Type B pancreatic cell (in vitro differentiated cells): ENCODE measurements at regions not wholly inside any gene's neighbourhood (a gene's known extent, or its start where the extent isn't known, plus 50 kb on each side); places are given as distances from the start of the nearest gene placed in this dataset.

Experiments
- DNase-seq: peaks from one replicate; pipeline ENCODE4 v3.0.0; 2021; ENCODE audit warnings: mixed read lengths; ENCODE audit not compliant: unreplicated experiment; ENCODE audit errors: extremely low spot score
- H3K27ac Mint-ChIP-seq: 2 replicates; pipeline ENCODE4 v1.8.0; 2021; ENCODE audit warnings: mild to moderate bottlenecking, mixed read lengths
- H3K27me3 Mint-ChIP-seq: 2 replicates; pipeline ENCODE4 v1.8.0; 2021; ENCODE audit warnings: mixed read lengths
- H3K36me3 Mint-ChIP-seq: 2 replicates; pipeline ENCODE4 v1.8.0; 2021; ENCODE audit warnings: mixed read lengths
- H3K4me1 Mint-ChIP-seq: one replicate; pipeline ENCODE4 v1.8.0; 2021; ENCODE audit warnings: mixed read lengths; ENCODE audit not compliant: unreplicated experiment
- H3K4me3 Mint-ChIP-seq: 2 replicates; pipeline ENCODE4 v1.8.0; 2021; ENCODE audit warnings: mild to moderate bottlenecking, mixed read lengths
- H3K9me3 Mint-ChIP-seq: 2 replicates; pipeline ENCODE4 v1.8.0; 2021; ENCODE audit warnings: mixed read lengths
- TF ChIP-seq, protein P1 (sequence below): fragments of 200-600 bp; sonication (generic); conservative IDR thresholded peaks from 2 replicates; pipeline ENCODE4 v1.5.0; 2021; ENCODE audit warnings: antibody characterized with exemption, mild to moderate bottlenecking

- TF ChIP-seq, protein P1, sequence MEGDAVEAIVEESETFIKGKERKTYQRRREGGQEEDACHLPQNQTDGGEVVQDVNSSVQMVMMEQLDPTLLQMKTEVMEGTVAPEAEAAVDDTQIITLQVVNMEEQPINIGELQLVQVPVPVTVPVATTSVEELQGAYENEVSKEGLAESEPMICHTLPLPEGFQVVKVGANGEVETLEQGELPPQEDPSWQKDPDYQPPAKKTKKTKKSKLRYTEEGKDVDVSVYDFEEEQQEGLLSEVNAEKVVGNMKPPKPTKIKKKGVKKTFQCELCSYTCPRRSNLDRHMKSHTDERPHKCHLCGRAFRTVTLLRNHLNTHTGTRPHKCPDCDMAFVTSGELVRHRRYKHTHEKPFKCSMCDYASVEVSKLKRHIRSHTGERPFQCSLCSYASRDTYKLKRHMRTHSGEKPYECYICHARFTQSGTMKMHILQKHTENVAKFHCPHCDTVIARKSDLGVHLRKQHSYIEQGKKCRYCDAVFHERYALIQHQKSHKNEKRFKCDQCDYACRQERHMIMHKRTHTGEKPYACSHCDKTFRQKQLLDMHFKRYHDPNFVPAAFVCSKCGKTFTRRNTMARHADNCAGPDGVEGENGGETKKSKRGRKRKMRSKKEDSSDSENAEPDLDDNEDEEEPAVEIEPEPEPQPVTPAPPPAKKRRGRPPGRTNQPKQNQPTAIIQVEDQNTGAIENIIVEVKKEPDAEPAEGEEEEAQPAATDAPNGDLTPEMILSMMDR: no peak
- no peaks in the 10 kb centered on the region for H3K27me3 Mint-ChIP-seq
- peaks cover 33% of the 10 kb centered on the region for H3K4me1 Mint-ChIP-seq
- peaks cover 14% of the 10 kb centered on the region for H3K9me3 Mint-ChIP-seq
- no peak overlapping the region for H3K27ac Mint-ChIP-seq
- H3K36me3 Mint-ChIP-seq: no peaks in the 10 kb centered on the region
- H3K4me3 Mint-ChIP-seq: no peak overlapping the region
- no peak for DNase-seq
Observed at GRCh38 chr2:234671716-234672115, 174.8 kb upstream of the ARL4C start.

- Mint-ChIP-seq H3K36me3 (no peaks in the 10 kb centered on the region), H3K27me3 (no peaks in the 10 kb centered on the region), H3K27ac (no peak overlapping the region), H3K4me3 (no peak overlapping the region), H3K9me3 (peaks cover 18% of the 10 kb centered on the region), H3K4me1 (peaks cover 28% of the 10 kb centered on the region)
- TF ChIP-seq, protein P1: no peak
- DNase-seq: no peak
Observed at GRCh38 chr2:234671231-234671630, 174.3 kb upstream of the ARL4C start.

GRCh38 chr2:234670806-234671205 lies 173.9 kb upstream of the ARL4C start:
- DNase-seq: no peak
- H3K27ac Mint-ChIP-seq: no peak overlapping the region
- no peaks in the 10 kb centered on the region for H3K36me3 Mint-ChIP-seq
- H3K27me3 Mint-ChIP-seq: no peaks in the 10 kb centered on the region
- H3K4me3 Mint-ChIP-seq: no peak overlapping the region
- TF ChIP-seq, protein P1: no peak
- peaks cover 21% of the 10 kb centered on the region for H3K9me3 Mint-ChIP-seq
- H3K4me1 Mint-ChIP-seq: peaks cover 24% of the 10 kb centered on the region

DNA sequence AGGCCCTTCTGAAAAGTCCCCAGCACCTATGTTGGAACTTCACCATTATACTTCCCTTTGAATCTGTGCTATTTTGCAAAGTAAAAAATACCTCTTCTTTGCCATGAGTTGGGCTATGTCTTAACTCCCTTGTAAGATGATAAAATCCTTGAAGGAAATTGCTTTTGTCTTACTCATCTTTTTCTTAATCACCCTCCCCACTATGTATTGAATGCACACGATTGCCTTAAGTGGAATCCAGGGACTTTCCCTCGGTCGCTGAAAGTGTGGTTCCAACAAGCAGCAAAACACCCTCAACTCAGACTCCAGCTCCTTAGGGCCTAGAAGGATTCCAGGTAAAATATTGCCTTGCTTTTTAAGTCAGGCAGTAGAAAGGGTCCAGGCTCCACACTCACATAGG lies 173.2 kb upstream of the ARL4C start:
- Mint-ChIP-seq H3K4me3 (no peak overlapping the region), H3K9me3 (peaks cover 21% of the 10 kb centered on the region), H3K27me3 (no peaks in the 10 kb centered on the region), H3K4me1 (peaks cover 22% of the 10 kb centered on the region), H3K27ac (no peak overlapping the region), H3K36me3 (no peaks in the 10 kb centered on the region)
- DNase-seq: no peak
- TF ChIP-seq, protein P1: no peak

GRCh38 chr2:234669621-234670020 lies 172.7 kb upstream of the ARL4C start:
- DNase-seq: no peak
- H3K4me1 Mint-ChIP-seq: peaks cover 18% of the 10 kb centered on the region

More at GRCh38 chr2:234669621-234670020, 172.7 kb upstream of the ARL4C start:
- peaks cover 18% of the 10 kb centered on the region for H3K9me3 Mint-ChIP-seq
- H3K27ac Mint-ChIP-seq: no peak overlapping the region
- H3K4me3 Mint-ChIP-seq: no peak overlapping the region
- TF ChIP-seq, protein P1: peak; percentile 47
- H3K36me3 Mint-ChIP-seq: no peaks in the 10 kb centered on the region
- no peaks in the 10 kb centered on the region for H3K27me3 Mint-ChIP-seq
